ENCODE measurements at regions not wholly inside any gene's neighbourhood (a gene's known extent, or its start where the extent isn't known, plus 50 kb on each side); places are given as distances from the start of the nearest gene placed in this dataset.

- no peak for TF ChIP-seq CTCF (IDR thresholded peaks at IDR 0.05; ENCODE audit: low read depth, low read length, poor library complexity, severe bottlenecking)
- TF ChIP-seq EZH2phosphoT487 (IDR thresholded peaks at IDR 0.05; ENCODE audit: borderline replicate concordance, low read length) = no peak
Observed at GRCh38 chr14:96639550-96639949, 137.4 kb downstream of the PAPOLA start.
